HL-60 (cell line): ENCODE measurements at regions not wholly inside any gene's neighbourhood (a gene's known extent, or its start where the extent isn't known, plus 50 kb on each side); places are given as distances from the start of the nearest gene placed in this dataset.

Experiments
- DNase-seq, 2 experiments: peaks; one replicate each; pipeline ENCODE4 v3.0.0-alpha.2; 2010 to 2020; ENCODE audit warnings: low read depth in 1 of 2, low spot score in 1 of 2
- H3K27ac ChIP-seq: fragments of 250-450 bp; sonication (Bioruptor Pico); replicated peaks from 2 replicates; pipeline ENCODE4 v1.5.1; 2020; ENCODE audit warnings: mild to moderate bottlenecking, moderate library complexity
- H3K27me3 ChIP-seq: fragments of 250-450 bp; sonication (Bioruptor Pico); 2 replicates; pipeline ENCODE4 v1.5.1; 2021; ENCODE audit warnings: mild to moderate bottlenecking, moderate library complexity; ENCODE audit not compliant: insufficient read depth, poor library complexity, severe bottlenecking
- H3K4me3 ChIP-seq: replicated peaks from 2 replicates; pipeline ENCODE4 v1.5.1; 2011; ENCODE audit warnings: mild to moderate bottlenecking, control low read depth, low read length; ENCODE audit not compliant: insufficient read depth
- GABPA ChIP-seq: IDR thresholded peaks from 2 replicates; pipeline ENCODE4 v1.6.1; 2012; ENCODE audit warnings: low read depth
- POLR2AphosphoS5 ChIP-seq: IDR thresholded peaks from 2 replicates; pipeline ENCODE4 v1.6.1; 2012; ENCODE audit warnings: low read depth
- SPI1 ChIP-seq: IDR thresholded peaks from 2 replicates; pipeline ENCODE4 v1.6.1; 2012; ENCODE audit warnings: low read depth, mild to moderate bottlenecking, borderline replicate concordance
- TF ChIP-seq, protein P1 (sequence below): IDR thresholded peaks from one replicate; pipeline ENCODE4 v1.5.1; 2011; ENCODE audit warnings: low read length, control low read depth, inconsistent platforms; ENCODE audit not compliant: insufficient read depth
- TF ChIP-seq, protein P2 (sequence below): IDR thresholded peaks from 2 replicates; pipeline ENCODE4 v1.6.1; 2012; ENCODE audit warnings: low read depth; ENCODE audit not compliant: insufficient replicate concordance

DNA sequence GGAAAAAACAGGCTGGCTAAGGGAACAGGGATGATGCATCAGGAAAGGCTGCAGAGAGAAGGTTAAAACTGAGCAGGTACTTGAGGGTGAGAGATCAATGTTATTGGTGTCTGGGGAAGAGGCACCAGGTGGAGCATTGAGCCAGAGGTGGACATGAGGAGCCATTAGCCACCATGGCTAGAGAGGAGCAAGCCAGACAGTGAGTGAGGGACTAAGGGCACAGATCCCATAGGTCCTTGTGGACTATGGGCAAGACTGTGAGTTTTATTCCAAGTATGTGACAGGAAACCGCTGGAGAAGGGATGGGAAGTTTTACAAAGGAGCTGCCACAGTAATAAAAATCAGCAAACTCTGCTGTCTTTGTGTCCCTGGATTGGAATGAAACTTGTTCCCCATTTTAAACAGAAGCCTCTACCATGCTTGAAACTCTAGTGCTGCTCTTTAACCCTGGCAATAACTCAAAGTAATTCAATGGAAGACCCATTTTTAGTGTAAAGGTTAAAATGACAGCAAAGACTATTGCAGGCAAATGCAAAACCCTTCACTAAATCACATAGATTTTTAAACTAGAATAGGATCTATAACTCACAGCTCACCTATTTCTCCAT, 349.8 kb downstream of the ENC1 start:
- H3K27ac ChIP-seq: no peak overlapping the region
- H3K27me3 ChIP-seq: no peaks in the 10 kb centered on the region
- TF ChIP-seq GABPA (no peak), SPI1 (no peak), POLR2AphosphoS5 (no peak)
- TF ChIP-seq, protein P1, sequence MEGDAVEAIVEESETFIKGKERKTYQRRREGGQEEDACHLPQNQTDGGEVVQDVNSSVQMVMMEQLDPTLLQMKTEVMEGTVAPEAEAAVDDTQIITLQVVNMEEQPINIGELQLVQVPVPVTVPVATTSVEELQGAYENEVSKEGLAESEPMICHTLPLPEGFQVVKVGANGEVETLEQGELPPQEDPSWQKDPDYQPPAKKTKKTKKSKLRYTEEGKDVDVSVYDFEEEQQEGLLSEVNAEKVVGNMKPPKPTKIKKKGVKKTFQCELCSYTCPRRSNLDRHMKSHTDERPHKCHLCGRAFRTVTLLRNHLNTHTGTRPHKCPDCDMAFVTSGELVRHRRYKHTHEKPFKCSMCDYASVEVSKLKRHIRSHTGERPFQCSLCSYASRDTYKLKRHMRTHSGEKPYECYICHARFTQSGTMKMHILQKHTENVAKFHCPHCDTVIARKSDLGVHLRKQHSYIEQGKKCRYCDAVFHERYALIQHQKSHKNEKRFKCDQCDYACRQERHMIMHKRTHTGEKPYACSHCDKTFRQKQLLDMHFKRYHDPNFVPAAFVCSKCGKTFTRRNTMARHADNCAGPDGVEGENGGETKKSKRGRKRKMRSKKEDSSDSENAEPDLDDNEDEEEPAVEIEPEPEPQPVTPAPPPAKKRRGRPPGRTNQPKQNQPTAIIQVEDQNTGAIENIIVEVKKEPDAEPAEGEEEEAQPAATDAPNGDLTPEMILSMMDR: no peak
- TF ChIP-seq, protein P2, sequence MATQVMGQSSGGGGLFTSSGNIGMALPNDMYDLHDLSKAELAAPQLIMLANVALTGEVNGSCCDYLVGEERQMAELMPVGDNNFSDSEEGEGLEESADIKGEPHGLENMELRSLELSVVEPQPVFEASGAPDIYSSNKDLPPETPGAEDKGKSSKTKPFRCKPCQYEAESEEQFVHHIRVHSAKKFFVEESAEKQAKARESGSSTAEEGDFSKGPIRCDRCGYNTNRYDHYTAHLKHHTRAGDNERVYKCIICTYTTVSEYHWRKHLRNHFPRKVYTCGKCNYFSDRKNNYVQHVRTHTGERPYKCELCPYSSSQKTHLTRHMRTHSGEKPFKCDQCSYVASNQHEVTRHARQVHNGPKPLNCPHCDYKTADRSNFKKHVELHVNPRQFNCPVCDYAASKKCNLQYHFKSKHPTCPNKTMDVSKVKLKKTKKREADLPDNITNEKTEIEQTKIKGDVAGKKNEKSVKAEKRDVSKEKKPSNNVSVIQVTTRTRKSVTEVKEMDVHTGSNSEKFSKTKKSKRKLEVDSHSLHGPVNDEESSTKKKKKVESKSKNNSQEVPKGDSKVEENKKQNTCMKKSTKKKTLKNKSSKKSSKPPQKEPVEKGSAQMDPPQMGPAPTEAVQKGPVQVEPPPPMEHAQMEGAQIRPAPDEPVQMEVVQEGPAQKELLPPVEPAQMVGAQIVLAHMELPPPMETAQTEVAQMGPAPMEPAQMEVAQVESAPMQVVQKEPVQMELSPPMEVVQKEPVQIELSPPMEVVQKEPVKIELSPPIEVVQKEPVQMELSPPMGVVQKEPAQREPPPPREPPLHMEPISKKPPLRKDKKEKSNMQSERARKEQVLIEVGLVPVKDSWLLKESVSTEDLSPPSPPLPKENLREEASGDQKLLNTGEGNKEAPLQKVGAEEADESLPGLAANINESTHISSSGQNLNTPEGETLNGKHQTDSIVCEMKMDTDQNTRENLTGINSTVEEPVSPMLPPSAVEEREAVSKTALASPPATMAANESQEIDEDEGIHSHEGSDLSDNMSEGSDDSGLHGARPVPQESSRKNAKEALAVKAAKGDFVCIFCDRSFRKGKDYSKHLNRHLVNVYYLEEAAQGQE: no peak
- DNase-seq: no peak
- no peak overlapping the region for H3K4me3 ChIP-seq

DNA sequence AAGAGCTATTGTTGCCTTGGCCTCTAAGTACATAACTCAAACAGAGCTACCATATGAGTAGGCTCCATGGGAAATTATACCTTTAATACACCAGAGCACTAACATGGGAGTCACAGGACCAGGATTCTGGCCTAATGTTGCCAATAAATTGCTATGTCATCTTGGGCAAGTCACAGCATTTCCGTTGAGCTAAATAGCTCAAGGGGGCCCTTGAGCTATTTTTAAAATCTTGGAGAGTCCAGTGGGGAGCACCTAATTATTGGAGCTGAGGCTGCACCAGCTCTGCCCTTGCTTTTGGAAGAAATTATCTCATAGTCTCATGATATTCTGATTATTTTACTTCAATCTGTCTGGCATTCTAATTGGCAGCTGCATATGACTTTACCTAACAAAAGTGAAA, 350.8 kb downstream of the ENC1 start:
- no peak for TF ChIP-seq GABPA
- TF ChIP-seq, protein P2: no peak
- no peak for TF ChIP-seq SPI1
- TF ChIP-seq, protein P1: no peak
- TF ChIP-seq POLR2AphosphoS5: no peak
- no peak overlapping the region for H3K4me3 ChIP-seq
- H3K27me3 ChIP-seq: no peaks in the 10 kb centered on the region
- no peak overlapping the region for H3K27ac ChIP-seq
- no peak for DNase-seq

DNA sequence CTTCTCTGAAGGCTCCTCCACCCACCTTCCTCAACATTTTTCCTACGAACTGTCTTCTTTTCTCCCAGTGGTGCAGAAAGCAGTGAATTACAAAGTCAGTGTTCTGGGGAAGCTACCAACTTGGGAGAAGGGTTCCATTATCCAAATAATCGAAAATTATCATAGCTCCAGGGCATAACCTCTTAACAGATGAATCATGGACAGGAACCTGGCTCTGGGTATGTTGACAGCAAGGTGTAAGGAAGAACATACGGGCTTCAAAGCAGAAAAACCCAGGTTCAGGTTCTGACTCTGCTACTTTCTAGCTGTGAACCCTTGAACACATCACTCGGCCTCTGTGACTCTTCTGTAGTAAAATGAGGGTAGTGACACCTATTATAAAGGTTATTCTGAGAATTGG, 351.3 kb downstream of the ENC1 start:
- no peak overlapping the region for H3K27ac ChIP-seq
- H3K27me3 ChIP-seq: no peaks in the 10 kb centered on the region
- no peak overlapping the region for H3K4me3 ChIP-seq
- DNase-seq: no peak
- TF ChIP-seq GABPA: no peak
- no peak for TF ChIP-seq POLR2AphosphoS5
- no peak for TF ChIP-seq SPI1
- TF ChIP-seq, protein P1: no peak
- TF ChIP-seq, protein P2: no peak
